Activated T-helper 2 cell treated with anti-CD3 and anti-CD28 coated beads, Interferon-gamma antibody, Interleukin-2, Interleukin-4, amounts not matched to agents 10 μg/mL and 5 μg/mL and 100 μg/mL, durations not matched to agents 14 hours and 24 hours and 36 hours (primary cell): ENCODE measurements at regions not wholly inside any gene's neighbourhood (a gene's known extent, or its start where the extent isn't known, plus 50 kb on each side); places are given as distances from the start of the nearest gene placed in this dataset.

Experiments used
- DNase-seq: peaks from one replicate; pipeline ENCODE4 v3.0.0; 2021; ENCODE audit warnings: low spot score
- H3K27ac Mint-ChIP-seq: one replicate; pipeline ENCODE4 v1.8.0; 2021; ENCODE audit warnings: mixed read lengths
- H3K27me3 Mint-ChIP-seq: one replicate; pipeline ENCODE4 v1.8.0; 2021; ENCODE audit warnings: low read depth, mixed read lengths
- H3K36me3 Mint-ChIP-seq: one replicate; pipeline ENCODE4 v1.8.0; 2021; ENCODE audit warnings: low read depth, mixed read lengths
- H3K4me1 Mint-ChIP-seq: one replicate; pipeline ENCODE4 v1.8.0; 2021; ENCODE audit warnings: low read depth, mixed read lengths
- H3K4me3 Mint-ChIP-seq: one replicate; pipeline ENCODE4 v1.8.0; 2021; ENCODE audit warnings: low read depth, mild to moderate bottlenecking, moderate library complexity, mixed read lengths
- H3K9me3 Mint-ChIP-seq: one replicate; pipeline ENCODE4 v1.8.0; 2021; ENCODE audit warnings: mixed read lengths
- intact Hi-C: fragments of 100-400 bp; cut with micrococcal nuclease; formaldehyde crosslinking; loops from one replicate; pipeline ENCODE4 v1.15.1; 2023

GRCh38 chr3:41101231-41101630, 98.1 kb upstream of the CTNNB1 start:
- no peak overlapping the region for H3K4me3 Mint-ChIP-seq

GRCh38 chr3:41102053-41102556, 97.2 kb upstream of the CTNNB1 start:
- intact Hi-C loops, result no loop called here
- H3K4me3 Mint-ChIP-seq, result no peak overlapping the region
- DNase-seq, result no peak
- H3K4me1 Mint-ChIP-seq, result peaks cover 1% of the 10 kb centered on the region
- no peaks in the 10 kb centered on the region for H3K9me3 Mint-ChIP-seq
- no peak overlapping the region for H3K27ac Mint-ChIP-seq
- H3K36me3 Mint-ChIP-seq, result no peaks in the 10 kb centered on the region
- H3K27me3 Mint-ChIP-seq, result peaks cover 3% of the 10 kb centered on the region

More at GRCh38 chr3:41101231-41101630, 98.1 kb upstream of the CTNNB1 start:
- DNase-seq, result no peak
- Mint-ChIP-seq H3K27me3 (no peaks in the 10 kb centered on the region), H3K36me3 (no peaks in the 10 kb centered on the region), H3K4me1 (no peaks in the 10 kb centered on the region), H3K9me3 (no peaks in the 10 kb centered on the region), H3K27ac (no peak overlapping the region)
- intact Hi-C loops, result no loop called here

- no peak overlapping the region for H3K4me3 Mint-ChIP-seq
- no peak for DNase-seq
- peaks cover 8% of the 10 kb centered on the region for H3K27me3 Mint-ChIP-seq
- no peaks in the 10 kb centered on the region for H3K9me3 Mint-ChIP-seq
- H3K4me1 Mint-ChIP-seq, result peaks cover 4% of the 10 kb centered on the region
- H3K27ac Mint-ChIP-seq, result no peak overlapping the region
- intact Hi-C loops, result no loop called here
- H3K36me3 Mint-ChIP-seq, result no peaks in the 10 kb centered on the region
Observed at GRCh38 chr3:41102750-41103149, 96.6 kb upstream of the CTNNB1 start.

- H3K4me3 Mint-ChIP-seq, result no peak overlapping the region
- no peaks in the 10 kb centered on the region for H3K36me3 Mint-ChIP-seq
- intact Hi-C loops, result no loop called here
- DNase-seq, result no peak
- no peak overlapping the region for H3K27ac Mint-ChIP-seq
- peaks cover 7% of the 10 kb centered on the region for H3K4me1 Mint-ChIP-seq
- peaks cover 10% of the 10 kb centered on the region for H3K27me3 Mint-ChIP-seq
- H3K9me3 Mint-ChIP-seq, result no peaks in the 10 kb centered on the region
Observed at GRCh38 chr3:41103200-41103599, 96.1 kb upstream of the CTNNB1 start.

GRCh38 chr3:41104147-41104546, 95.2 kb upstream of the CTNNB1 start:
- Mint-ChIP-seq H3K9me3 (no peaks in the 10 kb centered on the region), H3K27me3 (peaks cover 12% of the 10 kb centered on the region), H3K27ac (no peak overlapping the region), H3K4me3 (no peak overlapping the region), H3K4me1 (peaks cover 7% of the 10 kb centered on the region), H3K36me3 (no peaks in the 10 kb centered on the region)
- intact Hi-C loops, result no loop called here
- DNase-seq, result no peak

- peaks cover 18% of the 10 kb centered on the region for H3K27me3 Mint-ChIP-seq
- no peak overlapping the region for H3K27ac Mint-ChIP-seq
- H3K4me1 Mint-ChIP-seq, result peaks cover 7% of the 10 kb centered on the region
- no peak overlapping the region for H3K4me3 Mint-ChIP-seq
- intact Hi-C loops, result no loop called here
- H3K9me3 Mint-ChIP-seq, result no peaks in the 10 kb centered on the region
- no peaks in the 10 kb centered on the region for H3K36me3 Mint-ChIP-seq
- no peak for DNase-seq
Observed at GRCh38 chr3:41106691-41107090, 92.6 kb upstream of the CTNNB1 start.

GRCh38 chr3:41111011-41111410, 88.3 kb upstream of the CTNNB1 start:
- Mint-ChIP-seq H3K27ac (no peak overlapping the region), H3K4me3 (no peak overlapping the region), H3K4me1 (peaks cover 7% of the 10 kb centered on the region), H3K9me3 (no peaks in the 10 kb centered on the region), H3K36me3 (no peaks in the 10 kb centered on the region), H3K27me3 (peaks cover 18% of the 10 kb centered on the region)
- no peak for DNase-seq
- intact Hi-C loops, result no loop called here

- Mint-ChIP-seq H3K36me3 (no peaks in the 10 kb centered on the region), H3K4me3 (no peak overlapping the region), H3K4me1 (peaks cover 15% of the 10 kb centered on the region), H3K27me3 (peaks cover 14% of the 10 kb centered on the region), H3K9me3 (no peaks in the 10 kb centered on the region), H3K27ac (no peak overlapping the region)
- intact Hi-C loops, result no loop called here
- no peak for DNase-seq
Observed at GRCh38 chr3:41112466-41112865, 86.8 kb upstream of the CTNNB1 start.

GRCh38 chr3:41115069-41115468, 84.2 kb upstream of the CTNNB1 start:
- Mint-ChIP-seq H3K36me3 (no peaks in the 10 kb centered on the region), H3K27ac (no peak overlapping the region), H3K4me3 (no peak overlapping the region), H3K9me3 (no peaks in the 10 kb centered on the region), H3K4me1 (peaks cover 21% of the 10 kb centered on the region), H3K27me3 (no peaks in the 10 kb centered on the region)
- intact Hi-C loops, result loop anchor here (5.0 kb wide), 1 partner anchor 52 kb away; no protein-coding TSS in a partner anchor
- DNase-seq, result no peak

GRCh38 chr3:41116851-41117250, 82.5 kb upstream of the CTNNB1 start:
- H3K9me3 Mint-ChIP-seq, result no peaks in the 10 kb centered on the region
- no peak for DNase-seq
- H3K36me3 Mint-ChIP-seq, result no peaks in the 10 kb centered on the region
- H3K4me3 Mint-ChIP-seq, result no peak overlapping the region
- intact Hi-C loops, result loop anchor here (1.0 to 5.0 kb wide), 3 partner anchors 50 to 146 kb away; no protein-coding TSS in a partner anchor
- peaks cover 21% of the 10 kb centered on the region for H3K4me1 Mint-ChIP-seq
- H3K27me3 Mint-ChIP-seq, result no peaks in the 10 kb centered on the region
- H3K27ac Mint-ChIP-seq, result peak overlapping the region; percentile 83

- Mint-ChIP-seq H3K36me3 (no peaks in the 10 kb centered on the region), H3K27ac (peak overlapping the region; percentile 83), H3K9me3 (no peaks in the 10 kb centered on the region), H3K4me1 (peaks cover 21% of the 10 kb centered on the region), H3K4me3 (no peak overlapping the region), H3K27me3 (no peaks in the 10 kb centered on the region)
- DNase-seq, result peak; percentile 76
- intact Hi-C loops, result loop anchor here (1.0 to 5.0 kb wide), 3 partner anchors 50 to 147 kb away; no protein-coding TSS in a partner anchor
Observed at GRCh38 chr3:41117398-41117870, 81.9 kb upstream of the CTNNB1 start.

- peaks cover 21% of the 10 kb centered on the region for H3K4me1 Mint-ChIP-seq
- peak overlapping the region; percentile 83 for H3K27ac Mint-ChIP-seq
Observed at GRCh38 chr3:41118461-41119390, 80.6 kb upstream of the CTNNB1 start.

GRCh38 chr3:41120460-41120859, 78.8 kb upstream of the CTNNB1 start:
- peaks cover 21% of the 10 kb centered on the region for H3K4me1 Mint-ChIP-seq
- H3K4me3 Mint-ChIP-seq, result no peak overlapping the region
- no peak overlapping the region for H3K27ac Mint-ChIP-seq
- no peak for DNase-seq
- H3K36me3 Mint-ChIP-seq, result no peaks in the 10 kb centered on the region
- intact Hi-C loops, result no loop called here
- peaks cover 5% of the 10 kb centered on the region for H3K9me3 Mint-ChIP-seq
- no peaks in the 10 kb centered on the region for H3K27me3 Mint-ChIP-seq

More at GRCh38 chr3:41118461-41119390, 80.6 kb upstream of the CTNNB1 start:
- intact Hi-C loops, result loop anchor here (5.0 kb wide), 1 partner anchor 49 kb away; no protein-coding TSS in a partner anchor
- DNase-seq, result no peak
- no peaks in the 10 kb centered on the region for H3K36me3 Mint-ChIP-seq
- no peaks in the 10 kb centered on the region for H3K27me3 Mint-ChIP-seq
- H3K4me3 Mint-ChIP-seq, result no peak overlapping the region
- no peaks in the 10 kb centered on the region for H3K9me3 Mint-ChIP-seq
